GM21825 (cell line): ENCODE measurements at regions not wholly inside any gene's neighbourhood (a gene's known extent, or its start where the extent isn't known, plus 50 kb on each side); places are given as distances from the start of the nearest gene placed in this dataset.
"Not testable (repeated sequence)": the region's sequence is repeated elsewhere in the genome, so short reads cannot be mapped to it uniquely, and the experiment has no call there.

Source experiments
- ATAC-seq: cut with Tn5 transposase; IDR thresholded peaks from one replicate; pipeline ENCODE4 v1.9.1; 2021; ENCODE audit warnings: mild to moderate bottlenecking, moderate library complexity; ENCODE audit not compliant: unreplicated experiment

GRCh38 chr4:24212642-24213041 lies 322.8 kb upstream of the PPARGC1A start:
- ATAC-seq, result no peak

GRCh38 chr4:24211856-24212255 lies 322.0 kb upstream of the PPARGC1A start:
- ATAC-seq, result no peak

- no peak for ATAC-seq
Observed at GRCh38 chr4:24210332-24210902, 320.6 kb upstream of the PPARGC1A start.

- no peak for ATAC-seq
Observed at GRCh38 chr4:24209906-24210305, 320.1 kb upstream of the PPARGC1A start.

- ATAC-seq, result no peak
Observed at GRCh38 chr4:24209131-24209530, 319.3 kb upstream of the PPARGC1A start.

GRCh38 chr4:24208691-24209090 lies 318.8 kb upstream of the PPARGC1A start:
- ATAC-seq, result no peak

GRCh38 chr4:24204708-24205107 lies 314.9 kb upstream of the PPARGC1A start:
- not testable (repeated sequence) for ATAC-seq

GRCh38 chr4:24203926-24204325 lies 314.1 kb upstream of the PPARGC1A start:
- ATAC-seq, result no peak

GRCh38 chr4:24202579-24202978 lies 312.7 kb upstream of the PPARGC1A start:
- no peak for ATAC-seq

GRCh38 chr4:24197955-24198354 lies 308.1 kb upstream of the PPARGC1A start:
- no peak for ATAC-seq

GRCh38 chr4:24196785-24197184 lies 306.9 kb upstream of the PPARGC1A start:
- no peak for ATAC-seq

GRCh38 chr4:24195991-24196736 lies 306.3 kb upstream of the PPARGC1A start:
- ATAC-seq, result no peak

- no peak for ATAC-seq
Observed at GRCh38 chr4:24192018-24192641, 302.3 kb upstream of the PPARGC1A start.

- ATAC-seq, result no peak
Observed at GRCh38 chr4:24190761-24191695, 301.2 kb upstream of the PPARGC1A start.

GRCh38 chr4:24188459-24188858 lies 298.6 kb upstream of the PPARGC1A start:
- no peak for ATAC-seq

GRCh38 chr4:24186466-24186865 lies 296.6 kb upstream of the PPARGC1A start:
- no peak for ATAC-seq

GRCh38 chr4:24181005-24181404 lies 291.2 kb upstream of the PPARGC1A start:
- no peak for ATAC-seq

GRCh38 chr4:24180586-24180985 lies 290.7 kb upstream of the PPARGC1A start:
- ATAC-seq, result no peak

- no peak for ATAC-seq
Observed at GRCh38 chr4:24179201-24179840, 289.5 kb upstream of the PPARGC1A start.

- ATAC-seq, result not testable (repeated sequence)
Observed at GRCh38 chr4:24177443-24177842, 287.6 kb upstream of the PPARGC1A start.

- ATAC-seq, result no peak
Observed at GRCh38 chr4:24175707-24176106, 285.9 kb upstream of the PPARGC1A start.
